ENCODE measurements at regions not wholly inside any gene's neighbourhood (a gene's known extent, or its start where the extent isn't known, plus 50 kb on each side); places are given as distances from the start of the nearest gene placed in this dataset.

GRCh38 chr2:15081356-15081755, 448.8 kb downstream of the LRATD1 start:
- no peak overlapping the region for H4K8ac ChIP-seq (ENCODE audit: extremely low read depth, insufficient read depth, low read length)

More at GRCh38 chr2:15081356-15081755, 448.8 kb downstream of the LRATD1 start:
- ChIA-PET POLR2A (ENCODE audit: partially characterized antibody) (no interaction called here), CTCF (ENCODE audit: partially characterized antibody) (interaction anchor here (1.2 to 3.7 kb wide), 4 partner anchors 11 to 42 kb away, joined by 3 to 12 read pairs (median 6); no protein-coding TSS in a partner anchor)
- Histone ChIP-seq H2AFZ (ENCODE audit: low read length) (no peak overlapping the region), H3K18ac (ENCODE audit: extremely low read depth, low read length) (no peak overlapping the region), H3K36me3 (ENCODE audit: control insufficient read depth in 2 of 4, insufficient read depth in 4 of 4, low read length in 3 of 4) (no peaks in the 10 kb centered on the region), H3K23ac (ENCODE audit: insufficient read length) (no peak overlapping the region), H2BK20ac (ENCODE audit: low read length) (no peak overlapping the region), H3K9ac (replicated peaks in 1 of 4; ENCODE audit: extremely low read depth in 1 of 4, low read depth in 3 of 4, low read length in 3 of 4) (no peak overlapping the region), H4K5ac (ENCODE audit: insufficient read length, low read depth, low read length) (no peak overlapping the region), H3K4me3 (ENCODE audit: extremely low read depth in 1 of 4, insufficient read depth in 2 of 4, low read depth in 3 of 4, low read length in 4 of 4) (no peak overlapping the region), H3K79me2 (ENCODE audit: control insufficient read depth in 1 of 2, insufficient read depth in 2 of 2, low read length in 2 of 2) (no peaks in the 10 kb centered on the region), H3K4ac (replicated peaks; ENCODE audit: insufficient read length, low read depth, low read length) (no peak overlapping the region), H2BK15ac (ENCODE audit: low read length) (no peak overlapping the region), H4K20me1 (replicated peaks in 1 of 2; ENCODE audit: control insufficient read depth in 1 of 2, insufficient read depth in 2 of 2, low read length in 2 of 2) (no peaks in the 10 kb centered on the region), H2BK120ac (replicated peaks; ENCODE audit: low read depth, low read length) (no peak overlapping the region), H3K14ac (ENCODE audit: insufficient read length) (no peak overlapping the region), H2BK12ac (ENCODE audit: low read depth, low read length) (no peak overlapping the region), H3K9me3 (ENCODE audit: insufficient read depth in 2 of 2, low read depth in 1 of 2, low read length in 1 of 2) (no peaks in the 10 kb centered on the region), H3K23me2 (ENCODE audit: low read depth, low read length) (no peaks in the 10 kb centered on the region), H3K4me2 (ENCODE audit: insufficient read depth in 1 of 2, low read depth in 2 of 2, low read length in 2 of 2) (no peak overlapping the region), H3K56ac (replicated peaks; ENCODE audit: insufficient read length, low read depth, low read length) (no peak overlapping the region), H2BK5ac (ENCODE audit: low read depth, low read length) (no peak overlapping the region), H3K4me1 (replicated peaks in 1 of 4; ENCODE audit: control insufficient read depth in 3 of 4, insufficient read depth in 4 of 4, low read length in 3 of 4) (no peaks in the 10 kb centered on the region), H4K91ac (replicated peaks; ENCODE audit: insufficient read length, low read length) (no peak overlapping the region), H3K79me1 (ENCODE audit: low read depth, low read length) (no peaks in the 10 kb centered on the region), H3K27ac (ENCODE audit: low read depth, low read length) (no peak overlapping the region), H2AK5ac (ENCODE audit: low read depth, low read length) (no peak overlapping the region), H3K27me3 (replicated peaks in 1 of 4; ENCODE audit: control insufficient read depth in 3 of 4, extremely low read depth in 1 of 4, insufficient read depth in 3 of 4, low read length in 3 of 4) (no peaks in the 10 kb centered on the region)
- DNase-seq (ENCODE audit: low read depth in 1 of 2, low spot score in 2 of 2): no peak
- no peak for TF ChIP-seq TAF1 (IDR thresholded peaks at IDR 0.05; ENCODE audit: low read depth, low read length)
- TF ChIP-seq CREB1 (IDR thresholded peaks at IDR 0.05): no peak
- TF ChIP-seq SAP30 (IDR thresholded peaks at IDR 0.05; ENCODE audit: insufficient read depth, insufficient replicate concordance, low read length): no peak
- no peak for TF ChIP-seq MAFK (IDR thresholded peaks at IDR 0.05; ENCODE audit: low read depth, low read length)
- TF ChIP-seq FOSL1 (IDR thresholded peaks at IDR 0.05; ENCODE audit: insufficient read depth, low read depth, low read length): no peak
- TF ChIP-seq CEBPB (IDR thresholded peaks at IDR 0.05; ENCODE audit: low read depth, low read length): peak; percentile 65; the same call in 1 of the 2 replicates
- 91% methylated on average over 6 of the region's 6 CpGs; no CpG with 5 or more reads in 1 of the 2 experiments for WGBS, 2 experiments (ENCODE audit: extremely low coverage in 1 of 2, insufficient coverage in 1 of 2, insufficient read length in 1 of 2, insufficient replicate concordance in 2 of 2, low coverage in 1 of 2, low lambda C conversion rate in 2 of 2, missing lambda C conversion rate in 1 of 2)
- no peak for FAIRE-seq
